SK-N-MC (cell line): ENCODE measurements at regions not wholly inside any gene's neighbourhood (a gene's known extent, or its start where the extent isn't known, plus 50 kb on each side); places are given as distances from the start of the nearest gene placed in this dataset.

Experiments used
- EZH2 ChIP-seq: fragments of 200-600 bp; sonication (generic); IDR thresholded peaks from one replicate; pipeline ENCODE4 v1.6.1; 2017; ENCODE audit warnings: antibody characterized with exemption
- FOXP2 ChIP-seq: optimal IDR thresholded peaks from 2 replicates; pipeline ENCODE3; 2011; ENCODE audit warnings: mild to moderate bottlenecking, moderate library complexity; ENCODE audit not compliant: insufficient read depth; ENCODE audit errors: extremely low read length, control extremely low read depth
- POLR2AphosphoS5 ChIP-seq: IDR thresholded peaks from 2 replicates; pipeline ENCODE4 v1.6.1; 2012; ENCODE audit warnings: mild to moderate bottlenecking, low read depth, low read length, borderline replicate concordance

DNA sequence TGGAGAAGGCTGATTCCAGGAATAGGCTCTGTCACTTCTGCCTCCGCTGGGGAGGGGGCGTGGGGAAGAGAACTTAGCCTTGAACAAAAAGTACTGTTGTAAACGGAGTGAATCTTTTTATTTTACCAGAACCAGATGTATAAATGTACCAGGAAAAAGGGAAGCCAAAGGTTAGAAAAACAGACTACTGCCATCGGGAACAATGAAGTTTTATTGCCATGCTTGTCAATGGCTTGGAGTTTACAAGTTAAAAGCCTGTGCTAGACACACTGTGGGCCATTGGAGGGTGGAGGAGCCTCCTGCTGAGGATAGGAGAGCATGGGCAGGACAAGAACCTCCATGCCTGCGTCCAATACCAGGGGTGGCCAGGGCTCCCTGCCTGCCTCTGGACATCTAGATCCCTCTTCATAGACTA is 161.7 kb upstream of the LYZL2 start:
- TF ChIP-seq POLR2AphosphoS5 (no peak), EZH2 (no peak), FOXP2 (no peak)
